HPDE6-E6E7 (cell line): ENCODE measurements at regions not wholly inside any gene's neighbourhood (a gene's known extent, or its start where the extent isn't known, plus 50 kb on each side); places are given as distances from the start of the nearest gene placed in this dataset.
"Not testable (repeated sequence)": the region's sequence is repeated elsewhere in the genome, so short reads cannot be mapped to it uniquely, and the experiment has no call there.

Experiments
- DNase-seq: peaks from one replicate; pipeline ENCODE4 v3.0.0; 2011; ENCODE audit warnings: missing footprints; ENCODE audit errors: extremely low spot score

- no peak for DNase-seq
Observed at GRCh38 chr20:22071841-22072240, 366.4 kb downstream of the PAX1 start.

GRCh38 chr20:22070610-22071058 is 365.2 kb downstream of the PAX1 start:
- no peak for DNase-seq

- no peak for DNase-seq
Observed at GRCh38 chr20:22063753-22064152, 358.3 kb downstream of the PAX1 start.

- DNase-seq: no peak
Observed at GRCh38 chr20:22062874-22063273, 357.4 kb downstream of the PAX1 start.

GRCh38 chr20:22060610-22061009 is 355.1 kb downstream of the PAX1 start:
- no peak for DNase-seq

- no peak for DNase-seq
Observed at GRCh38 chr20:22058746-22059145, 353.3 kb downstream of the PAX1 start.

- no peak for DNase-seq
Observed at GRCh38 chr20:22055981-22056380, 350.5 kb downstream of the PAX1 start.

- DNase-seq: no peak
Observed at GRCh38 chr20:22052025-22052650, 346.7 kb downstream of the PAX1 start.

GRCh38 chr20:22045956-22046507 is 340.6 kb downstream of the PAX1 start:
- DNase-seq: not testable (repeated sequence)

GRCh38 chr20:22027423-22027822 is 322.0 kb downstream of the PAX1 start:
- no peak for DNase-seq

- DNase-seq: no peak
Observed at GRCh38 chr20:22020201-22020600, 314.7 kb downstream of the PAX1 start.

GRCh38 chr20:22008456-22008855 is 303.0 kb downstream of the PAX1 start:
- DNase-seq: no peak

- DNase-seq: no peak
Observed at GRCh38 chr20:22006306-22006705, 300.8 kb downstream of the PAX1 start.

GRCh38 chr20:22005535-22005934 is 300.1 kb downstream of the PAX1 start:
- no peak for DNase-seq

- no peak for DNase-seq
Observed at GRCh38 chr20:22004946-22005345, 299.5 kb downstream of the PAX1 start.

- DNase-seq: no peak
Observed at GRCh38 chr20:22003680-22004079, 298.2 kb downstream of the PAX1 start.

- DNase-seq: no peak
Observed at GRCh38 chr20:22001886-22002285, 296.4 kb downstream of the PAX1 start.

- no peak for DNase-seq
Observed at GRCh38 chr20:21995461-21995860, 290.0 kb downstream of the PAX1 start.

- no peak for DNase-seq
Observed at GRCh38 chr20:21994203-21994602, 288.7 kb downstream of the PAX1 start.

GRCh38 chr20:21982559-21982958 is 277.1 kb downstream of the PAX1 start:
- no peak for DNase-seq

GRCh38 chr20:21981597-21982344 is 276.3 kb downstream of the PAX1 start:
- DNase-seq: no peak

- no peak for DNase-seq
Observed at GRCh38 chr20:21981179-21981578, 275.7 kb downstream of the PAX1 start.

- DNase-seq: no peak
Observed at GRCh38 chr20:21971436-21971835, 266.0 kb downstream of the PAX1 start.
